HFF-Myc (cell line): ENCODE measurements at regions not wholly inside any gene's neighbourhood (a gene's known extent, or its start where the extent isn't known, plus 50 kb on each side); places are given as distances from the start of the nearest gene placed in this dataset.

Source experiments
- DNase-seq: peaks from one replicate; pipeline ENCODE4 v3.0.0-alpha.2; 2011; ENCODE audit warnings: low read depth; ENCODE audit errors: extremely low read depth
- H3K4me3 ChIP-seq: replicated peaks from 2 replicates; pipeline ENCODE4 v1.5.1; 2011; ENCODE audit warnings: low read depth, mild to moderate bottlenecking, control low read depth, low read length
- TF ChIP-seq, protein P1 (sequence below): IDR thresholded peaks from 2 replicates; pipeline ENCODE4 v1.5.1; 2012; ENCODE audit warnings: mild to moderate bottlenecking, low read depth, low read length, control low read depth; ENCODE audit errors: missing control alignments

- TF ChIP-seq, protein P1, sequence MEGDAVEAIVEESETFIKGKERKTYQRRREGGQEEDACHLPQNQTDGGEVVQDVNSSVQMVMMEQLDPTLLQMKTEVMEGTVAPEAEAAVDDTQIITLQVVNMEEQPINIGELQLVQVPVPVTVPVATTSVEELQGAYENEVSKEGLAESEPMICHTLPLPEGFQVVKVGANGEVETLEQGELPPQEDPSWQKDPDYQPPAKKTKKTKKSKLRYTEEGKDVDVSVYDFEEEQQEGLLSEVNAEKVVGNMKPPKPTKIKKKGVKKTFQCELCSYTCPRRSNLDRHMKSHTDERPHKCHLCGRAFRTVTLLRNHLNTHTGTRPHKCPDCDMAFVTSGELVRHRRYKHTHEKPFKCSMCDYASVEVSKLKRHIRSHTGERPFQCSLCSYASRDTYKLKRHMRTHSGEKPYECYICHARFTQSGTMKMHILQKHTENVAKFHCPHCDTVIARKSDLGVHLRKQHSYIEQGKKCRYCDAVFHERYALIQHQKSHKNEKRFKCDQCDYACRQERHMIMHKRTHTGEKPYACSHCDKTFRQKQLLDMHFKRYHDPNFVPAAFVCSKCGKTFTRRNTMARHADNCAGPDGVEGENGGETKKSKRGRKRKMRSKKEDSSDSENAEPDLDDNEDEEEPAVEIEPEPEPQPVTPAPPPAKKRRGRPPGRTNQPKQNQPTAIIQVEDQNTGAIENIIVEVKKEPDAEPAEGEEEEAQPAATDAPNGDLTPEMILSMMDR: no peak
- no peak overlapping the region for H3K4me3 ChIP-seq
- DNase-seq: no peak
Observed at GRCh38 chr17:65346166-65346565, 209.0 kb downstream of the RGS9 start.

- TF ChIP-seq, protein P1: no peak
- no peak for DNase-seq
- H3K4me3 ChIP-seq: no peak overlapping the region
Observed at GRCh38 chr17:65345261-65346005, 208.3 kb downstream of the RGS9 start.

DNA sequence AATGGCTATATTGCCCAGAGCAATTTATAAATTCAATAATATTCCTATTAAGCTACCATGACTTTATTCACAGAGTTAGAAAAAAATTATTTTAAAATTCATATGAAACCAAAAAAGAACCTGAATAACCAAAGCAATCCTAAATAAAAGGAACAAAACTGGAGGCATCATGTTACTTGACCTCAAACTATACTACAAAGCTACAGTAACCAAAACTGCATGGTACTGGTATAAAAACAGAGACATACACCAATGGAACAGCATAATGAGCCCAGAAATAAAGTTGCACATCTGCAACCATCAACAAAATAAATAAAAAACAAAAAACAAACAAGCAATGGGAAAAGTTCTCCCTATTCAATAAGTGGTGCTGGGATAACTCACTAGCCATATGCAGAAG lies 203.2 kb downstream of the RGS9 start:
- DNase-seq: no peak
- no peak overlapping the region for H3K4me3 ChIP-seq
- TF ChIP-seq, protein P1: no peak

DNA sequence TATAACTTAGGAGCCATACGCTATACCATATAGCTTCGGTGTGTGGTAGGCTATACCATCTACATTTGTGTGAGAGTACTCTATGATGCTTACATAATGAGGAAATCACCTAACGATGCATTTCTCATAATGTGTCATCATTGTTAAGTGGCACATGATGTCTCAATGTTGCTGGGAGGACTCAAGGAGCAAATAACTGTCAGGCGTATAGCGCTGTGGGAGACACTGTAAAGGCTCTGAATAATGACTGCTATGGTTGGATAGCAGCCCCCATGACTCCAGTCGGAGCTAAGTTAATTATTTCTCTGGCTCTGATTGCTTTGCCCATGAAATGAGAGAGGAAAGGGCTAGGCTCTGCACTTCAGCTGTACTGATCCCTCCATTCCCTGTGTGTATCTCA lies 197.2 kb downstream of the RGS9 start:
- no peak overlapping the region for H3K4me3 ChIP-seq
- DNase-seq: no peak
- TF ChIP-seq, protein P1: no peak

DNA sequence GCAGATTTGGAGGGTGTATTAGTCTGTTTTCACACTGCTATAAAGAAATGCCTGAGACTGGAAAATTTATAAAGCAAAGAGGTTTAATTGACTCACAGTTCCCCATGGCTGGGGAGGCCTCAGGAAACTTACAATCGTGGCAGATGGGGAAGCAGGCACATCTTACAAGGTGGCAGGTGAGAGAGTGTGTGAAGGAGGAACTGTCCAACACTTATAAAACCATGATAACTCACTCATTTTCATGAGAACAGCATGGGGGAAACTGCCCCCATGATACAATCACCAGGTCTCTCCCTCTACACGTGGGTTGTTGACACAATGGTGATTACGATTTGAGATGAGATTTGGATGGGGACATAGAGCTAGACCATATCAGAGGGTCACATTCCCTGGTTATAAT lies 195.6 kb downstream of the RGS9 start:
- no peak for DNase-seq
- TF ChIP-seq, protein P1: no peak
- no peak overlapping the region for H3K4me3 ChIP-seq

DNA sequence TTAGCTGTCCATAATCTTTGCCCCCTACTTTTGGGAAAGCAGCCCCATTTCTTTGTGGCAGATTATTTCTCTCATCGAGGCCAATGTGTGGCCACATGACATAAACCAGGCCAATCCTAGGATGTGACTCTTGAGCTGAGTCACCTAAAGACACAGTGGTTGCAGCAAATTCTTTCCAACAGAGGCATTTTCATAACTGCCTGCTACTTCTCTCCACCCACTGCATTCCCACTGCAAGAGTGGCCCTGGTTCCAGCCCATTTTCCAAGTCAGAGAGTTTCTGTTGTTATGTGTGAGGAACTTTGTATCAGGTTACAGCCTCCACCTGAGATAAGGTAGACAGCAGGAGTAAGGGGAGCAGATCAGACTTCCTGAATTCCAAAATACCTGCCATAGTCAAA lies 195.2 kb downstream of the RGS9 start:
- DNase-seq: no peak
- TF ChIP-seq, protein P1: no peak
- no peak overlapping the region for H3K4me3 ChIP-seq

DNA sequence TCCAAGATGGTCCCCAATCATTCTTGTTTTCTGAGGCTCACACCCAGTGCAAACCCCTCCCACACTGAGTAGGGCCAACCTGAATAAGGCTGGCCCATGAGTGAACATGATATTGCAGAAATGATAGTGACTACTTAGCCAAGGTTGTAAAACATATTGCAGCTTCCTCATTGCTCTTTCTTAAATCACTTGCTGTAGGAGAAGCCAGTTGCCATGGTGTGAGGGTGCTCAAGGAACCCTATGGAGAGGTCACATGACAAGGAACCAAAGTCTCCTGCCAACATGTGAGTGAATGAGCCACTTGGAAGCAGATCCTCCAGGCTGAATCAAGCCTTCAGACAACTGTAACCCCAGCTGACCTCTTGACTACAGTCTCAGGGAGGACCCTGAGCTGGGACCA lies 191.4 kb downstream of the RGS9 start:
- TF ChIP-seq, protein P1: no peak
- no peak overlapping the region for H3K4me3 ChIP-seq
- DNase-seq: no peak
